HepG2 (cell line): ENCODE measurements at regions not wholly inside any gene's neighbourhood (a gene's known extent, or its start where the extent isn't known, plus 50 kb on each side); places are given as distances from the start of the nearest gene placed in this dataset.

Experiments
- ATAC-seq: fragments of 200-7000 bp; cut with Tn5 transposase; 3 replicates; pipeline ENCODE4 v1.9.1; 2020; ENCODE audit warnings: mild to moderate bottlenecking, moderate library complexity
- BruUV-seq: library from RNA; stranded (reverse); fragments of 400-500 nt; replicated peaks from 2 replicates; lab custom pipeline; 2021; lab: Mats Ljungman, UMichigan
- CTCF ChIA-PET: fragments of 300-600 bp; formaldehyde crosslinking; extraction: SDS; loops from one replicate; lab custom pipeline; 2021; ENCODE audit warnings: low total read pairs, inconsistent platforms, low intra/inter-chr PET ratio; lab: Yijun Ruan, JAX
- POLR2A ChIA-PET: fragments of 350-600 bp; sonication (Branson Sonifier 250); formaldehyde crosslinking; loops from one replicate; lab custom pipeline; 2020; ENCODE audit warnings: antibody characterized with exemption, inconsistent platforms; lab: Yijun Ruan, JAX
- DNase-seq: peaks from one replicate; pipeline ENCODE4 v3.0.0-alpha.2; 2015; ENCODE audit warnings: low spot score
- FAIRE-seq: peaks from 3 replicates; lab custom pipeline; 2011; peaks lifted over from hg19 to GRCh38; lab: Jason Lieb, UNC
- H2AFZ ChIP-seq: one replicate; pipeline ENCODE4 v1.6.1; 2011; ENCODE audit warnings: low read length, inconsistent platforms
- H3K27ac ChIP-seq: fragments of 300-600 bp; 3 replicates; pipeline ENCODE4 v1.8.0; 2011; ENCODE audit warnings: mixed run types, mild to moderate bottlenecking, mixed read lengths, low read length, inconsistent platforms; ENCODE audit not compliant: insufficient read depth; ENCODE audit errors: extremely low read length
- H3K27me3 ChIP-seq, 2 experiments: fragments of 200-600 bp in 1 of 2; 2 replicates in 1 of 2; 3 replicates in 1 of 2; pipeline versions ENCODE4 v1.6.0 to v1.8.0; 2011; ENCODE audit warnings: low read length in 2 of 2, mild to moderate bottlenecking in 2 of 2, moderate library complexity in 2 of 2, inconsistent platforms in 1 of 2; ENCODE audit not compliant: insufficient read depth in 2 of 2, control insufficient read depth in 1 of 2
- H3K36me3 ChIP-seq, 2 experiments: fragments of 200-600 bp in 1 of 2; replicated peaks in 1 of 2; 2 replicates in 1 of 2; 3 replicates in 1 of 2; pipeline versions ENCODE4 v1.5.1 to v1.8.0; 2011; ENCODE audit warnings: low read length in 2 of 2, inconsistent platforms in 1 of 2; ENCODE audit not compliant: insufficient read depth in 2 of 2, control insufficient read depth in 1 of 2
- H3K4me1 ChIP-seq: 2 replicates; pipeline ENCODE4 v1.5.1; 2012; ENCODE audit warnings: low read length, inconsistent platforms; ENCODE audit not compliant: insufficient read depth
- H3K4me2 ChIP-seq: 2 replicates; pipeline ENCODE4 v1.6.0; 2011; ENCODE audit warnings: low read depth, low read length, inconsistent platforms
- H3K4me3 ChIP-seq, 3 experiments: fragments of 200-600 bp in 1 of 3; sonication (generic), shearing (Covaris generic) in 1 of 3; replicated peaks in 1 of 3; 2 replicates each; pipeline ENCODE4 v1.5.1; 2011 to 2016; ENCODE audit warnings: low read length in 3 of 3, inconsistent platforms in 2 of 3, low read depth in 2 of 3, mild to moderate bottlenecking in 2 of 3, control low read depth in 1 of 3, mixed read lengths in 1 of 3; ENCODE audit not compliant: insufficient read depth in 1 of 3
- H3K79me2 ChIP-seq: one replicate; pipeline ENCODE4 v1.6.1; 2011; ENCODE audit warnings: low read length, inconsistent platforms; ENCODE audit not compliant: insufficient read depth
- H3K9ac ChIP-seq: 2 replicates; pipeline ENCODE4 v1.6.0; 2011; ENCODE audit warnings: mild to moderate bottlenecking, low read depth, low read length, inconsistent platforms; ENCODE audit not compliant: insufficient read depth
- H3K9me3 ChIP-seq: 2 replicates; pipeline ENCODE4 v1.5.1; 2012; ENCODE audit warnings: mild to moderate bottlenecking, low read length
- H4K20me1 ChIP-seq: 2 replicates; pipeline ENCODE4 v1.6.0; 2011; ENCODE audit warnings: inconsistent platforms, mild to moderate bottlenecking, low read length, moderate library complexity; ENCODE audit not compliant: insufficient read depth
- FOXP1 ChIP-seq, 2 experiments: fragments of 450-650 bp in 1 of 2; IDR thresholded peaks; 2 replicates each; pipeline ENCODE4 v1.6.1; 2017 to 2018; ENCODE audit warnings: antibody characterized with exemption in 1 of 2
- HDAC6 ChIP-seq: fragments of 200-600 bp; sonication (generic); IDR thresholded peaks from 2 replicates; pipeline ENCODE4 v1.7.0; 2017; ENCODE audit warnings: mild to moderate bottlenecking, antibody characterized with exemption, low read length, low read depth
- HMGA1 ChIP-seq: sonication (generic); formaldehyde crosslinking; conservative IDR thresholded peaks from 2 replicates; pipeline ENCODE4 v1.4.0; 2020; ENCODE audit warnings: missing genetic modification reagents
- IRF2 ChIP-seq: IDR thresholded peaks from 2 replicates; pipeline ENCODE4 v1.6.1; 2018; ENCODE audit warnings: missing genetic modification reagents, missing compliant biosample characterization
- JDP2 ChIP-seq: sonication (generic); formaldehyde crosslinking; IDR thresholded peaks from 2 replicates; pipeline ENCODE4 v1.8.1; 2022; ENCODE audit warnings: missing genetic modification reagents, borderline replicate concordance
- LCORL ChIP-seq, 2 experiments: fragments of 450-650 bp in 1 of 2; sonication (generic) in 1 of 2; formaldehyde crosslinking in 1 of 2; IDR thresholded peaks; 2 replicates each; pipeline versions ENCODE4 v1.5.0 to v1.6.1; 2017 to 2020; ENCODE audit warnings: antibody characterized with exemption in 1 of 2, missing genetic modification reagents in 1 of 2
- NCOA2 ChIP-seq: sonication (generic); formaldehyde crosslinking; IDR thresholded peaks from 2 replicates; pipeline ENCODE4 v1.8.0; 2022; ENCODE audit warnings: inconsistent platforms
- NFIC ChIP-seq: IDR thresholded peaks from 2 replicates; pipeline ENCODE4 v1.6.1; 2012; ENCODE audit warnings: mild to moderate bottlenecking, low read length, inconsistent platforms
- NRL ChIP-seq: sonication (generic); formaldehyde crosslinking; IDR thresholded peaks from 2 replicates; pipeline ENCODE4 v1.5.0; 2020; ENCODE audit warnings: missing genetic modification reagents, mild to moderate bottlenecking, moderate library complexity, borderline replicate concordance
- PHF21A ChIP-seq: sonication (generic); formaldehyde crosslinking; IDR thresholded peaks from 2 replicates; pipeline ENCODE4 v1.5.0; 2020; ENCODE audit warnings: mild to moderate bottlenecking, missing genetic modification reagents
- POLR2AphosphoS5 ChIP-seq: IDR thresholded peaks from 2 replicates; pipeline ENCODE4 v1.6.1; 2012; ENCODE audit warnings: low read depth, low read length
- PPARG ChIP-seq: conservative IDR thresholded peaks from 2 replicates; pipeline ENCODE4 v1.6.1; 2016; ENCODE audit warnings: missing biosample characterization, missing genetic modification reagents
- RFXAP ChIP-seq: sonication (generic); formaldehyde crosslinking; IDR thresholded peaks from 2 replicates; pipeline ENCODE4 v1.4.0; 2020; ENCODE audit warnings: missing genetic modification reagents, borderline replicate concordance
- SNAPC5 ChIP-seq: sonication (generic); formaldehyde crosslinking; IDR thresholded peaks from 2 replicates; pipeline ENCODE4 v1.8.1; 2023; ENCODE audit warnings: mild to moderate bottlenecking, missing genetic modification reagents, borderline replicate concordance
- ZNF230 ChIP-seq: sonication (generic); formaldehyde crosslinking; IDR thresholded peaks from 2 replicates; pipeline ENCODE4 v1.4.0; 2020; ENCODE audit warnings: mild to moderate bottlenecking, missing genetic modification reagents
- ZNF317 ChIP-seq: sonication (generic); formaldehyde crosslinking; IDR thresholded peaks from 2 replicates; pipeline ENCODE4 v1.5.0; 2020; ENCODE audit warnings: mild to moderate bottlenecking, missing genetic modification reagents
- ZNF329 ChIP-seq: sonication (generic); formaldehyde crosslinking; IDR thresholded peaks from 2 replicates; pipeline ENCODE4 v1.9.0; 2021; ENCODE audit warnings: low read depth, mild to moderate bottlenecking, missing genetic modification reagents
- ZNF430 ChIP-seq: sonication (generic); formaldehyde crosslinking; IDR thresholded peaks from 2 replicates; pipeline ENCODE4 v1.9.0; 2021; ENCODE audit warnings: mild to moderate bottlenecking, missing genetic modification reagents
- ZNF598 ChIP-seq: sonication (generic); formaldehyde crosslinking; IDR thresholded peaks from 2 replicates; pipeline ENCODE4 v1.5.1; 2020; ENCODE audit warnings: mild to moderate bottlenecking, missing genetic modification reagents, borderline replicate concordance
- ZNF703 ChIP-seq: sonication (generic); formaldehyde crosslinking; IDR thresholded peaks from 2 replicates; pipeline ENCODE4 v1.5.1; 2020; ENCODE audit warnings: missing genetic modification reagents, mild to moderate bottlenecking, moderate library complexity, borderline replicate concordance
- WGBS: methylation state at CpG from one replicate; pipeline ENCODE4 v1.1.6; 2017; ENCODE audit warnings: low lambda C conversion rate; 5-methylcytosine and 5-hydroxymethylcytosine counted together
- in situ Hi-C: cut with HindIII; loops from 2 replicates; pipeline ENCODE4 v1.10.0; 2017; ENCODE audit warnings: low pct_unique_long_range_greater_than_20kb; ENCODE audit not compliant: extremely low pct_ligation_motif_present
- intact Hi-C: fragments of 100-400 bp; cut with micrococcal nuclease; formaldehyde crosslinking; loops from one replicate; pipeline ENCODE4 v1.10.0; 2022; ENCODE audit not compliant: unreplicated experiment
- TF ChIP-seq, protein P1 (sequence below): sonication (generic); formaldehyde crosslinking; IDR thresholded peaks from 2 replicates; pipeline ENCODE4 v1.8.0; 2022; ENCODE audit warnings: missing genetic modification reagents, mild to moderate bottlenecking, moderate library complexity, borderline replicate concordance
- TF ChIP-seq, protein P2 (sequence below): sonication (generic); formaldehyde crosslinking; IDR thresholded peaks from 2 replicates; pipeline ENCODE4 v1.4.0; 2020; ENCODE audit warnings: low read depth, mild to moderate bottlenecking, missing genetic modification reagents

- H3K4me2 ChIP-seq: peak overlapping the region; percentile 20
- ATAC-seq: peak; percentile 85
- no peak overlapping the region; a peak in 1 of 6 replicates for H3K4me3 ChIP-seq
- ChIA-PET POLR2A (no interaction called here), CTCF (no interaction called here)
- WGBS: 15% methylated on average over 1 of the region's 1 CpG
- FAIRE-seq: peak; percentile 81
- H3K9ac ChIP-seq: no peak overlapping the region
- no peaks in the 10 kb centered on the region for H3K27me3 ChIP-seq
- no peaks in the 10 kb centered on the region for H3K36me3 ChIP-seq
- intact Hi-C loops (no loop called here), in situ Hi-C loops (no loop called here)
- peak; percentile 73 for DNase-seq
- H3K27ac ChIP-seq: peak overlapping the region; percentile 58
- H2AFZ ChIP-seq: no peak overlapping the region
- H3K9me3 ChIP-seq: no peaks in the 10 kb centered on the region
- H4K20me1 ChIP-seq: no peaks in the 10 kb centered on the region
- H3K4me1 ChIP-seq: peaks cover 72% of the 10 kb centered on the region
- no TSS peak for BruUV-seq
- H3K79me2 ChIP-seq: no peaks in the 10 kb centered on the region
- TF ChIP-seq ZNF230 (CRISPR knock-in tag) (no peak), ZNF317 (peak; percentile 90), ZNF703 (no peak), NCOA2 (CRISPR knock-in tag) (peak; percentile 56; the same call in 1 of the 2 replicates), ZNF329 (CRISPR knock-in tag) (no peak), POLR2AphosphoS5 (no peak), SNAPC5 (no peak), ZNF598 (CRISPR knock-in tag) (no peak), JDP2 (CRISPR knock-in tag) (no peak), LCORL (IDR thresholded peaks at IDR 0.05) (no peak), LCORL (CRISPR knock-in tag; IDR thresholded peaks at IDR 0.05) (peak; percentile 65; the same call in 1 of the 2 replicates), HMGA1 (no peak), PPARG (CRISPR knock-in tag) (0 out of 2 replicates have a peak, but pooled peaks have one; percentile 37), NFIC (peak; percentile 28; the same call in 1 of the 2 replicates), RFXAP (no peak), ZNF430 (CRISPR knock-in tag) (no peak), HDAC6 (no peak), PHF21A (CRISPR knock-in tag) (peak; percentile 61), IRF2 (no peak), FOXP1 (IDR thresholded peaks at IDR 0.05) (no peak), FOXP1 (CRISPR knock-in tag; IDR thresholded peaks at IDR 0.05) (peak; percentile 51; the same call in 1 of the 2 replicates), NRL (CRISPR knock-in tag) (no peak)
- TF ChIP-seq, protein P1, sequence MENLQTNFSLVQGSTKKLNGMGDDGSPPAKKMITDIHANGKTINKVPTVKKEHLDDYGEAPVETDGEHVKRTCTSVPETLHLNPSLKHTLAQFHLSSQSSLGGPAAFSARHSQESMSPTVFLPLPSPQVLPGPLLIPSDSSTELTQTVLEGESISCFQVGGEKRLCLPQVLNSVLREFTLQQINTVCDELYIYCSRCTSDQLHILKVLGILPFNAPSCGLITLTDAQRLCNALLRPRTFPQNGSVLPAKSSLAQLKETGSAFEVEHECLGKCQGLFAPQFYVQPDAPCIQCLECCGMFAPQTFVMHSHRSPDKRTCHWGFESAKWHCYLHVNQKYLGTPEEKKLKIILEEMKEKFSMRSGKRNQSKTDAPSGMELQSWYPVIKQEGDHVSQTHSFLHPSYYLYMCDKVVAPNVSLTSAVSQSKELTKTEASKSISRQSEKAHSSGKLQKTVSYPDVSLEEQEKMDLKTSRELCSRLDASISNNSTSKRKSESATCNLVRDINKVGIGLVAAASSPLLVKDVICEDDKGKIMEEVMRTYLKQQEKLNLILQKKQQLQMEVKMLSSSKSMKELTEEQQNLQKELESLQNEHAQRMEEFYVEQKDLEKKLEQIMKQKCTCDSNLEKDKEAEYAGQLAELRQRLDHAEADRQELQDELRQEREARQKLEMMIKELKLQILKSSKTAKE (CRISPR knock-in tag): no peak
- TF ChIP-seq, protein P2, sequence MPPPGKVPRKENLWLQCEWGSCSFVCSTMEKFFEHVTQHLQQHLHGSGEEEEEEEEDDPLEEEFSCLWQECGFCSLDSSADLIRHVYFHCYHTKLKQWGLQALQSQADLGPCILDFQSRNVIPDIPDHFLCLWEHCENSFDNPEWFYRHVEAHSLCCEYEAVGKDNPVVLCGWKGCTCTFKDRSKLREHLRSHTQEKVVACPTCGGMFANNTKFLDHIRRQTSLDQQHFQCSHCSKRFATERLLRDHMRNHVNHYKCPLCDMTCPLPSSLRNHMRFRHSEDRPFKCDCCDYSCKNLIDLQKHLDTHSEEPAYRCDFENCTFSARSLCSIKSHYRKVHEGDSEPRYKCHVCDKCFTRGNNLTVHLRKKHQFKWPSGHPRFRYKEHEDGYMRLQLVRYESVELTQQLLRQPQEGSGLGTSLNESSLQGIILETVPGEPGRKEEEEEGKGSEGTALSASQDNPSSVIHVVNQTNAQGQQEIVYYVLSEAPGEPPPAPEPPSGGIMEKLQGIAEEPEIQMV (CRISPR knock-in tag): no peak
Measured at GRCh38 chrX:30995060-30995700, 76.7 kb downstream of the FTHL17 start.
